ENCODE measurements at regions not wholly inside any gene's neighbourhood (a gene's known extent, or its start where the extent isn't known, plus 50 kb on each side); places are given as distances from the start of the nearest gene placed in this dataset.
"Not testable (repeated sequence)": the region's sequence is repeated elsewhere in the genome, so short reads cannot be mapped to it uniquely, and the experiment has no call there.

- no peak for DNase-seq
Observed at GRCh38 chr3:56954125-56954524, 106.3 kb upstream of the SPATA12 start.

- DNase-seq, result no peak
Observed at GRCh38 chr3:56952846-56953245, 107.6 kb upstream of the SPATA12 start.

- no peak for DNase-seq
Observed at GRCh38 chr3:56952061-56952460, 108.4 kb upstream of the SPATA12 start.

GRCh38 chr3:56951366-56951765 lies 109.1 kb upstream of the SPATA12 start:
- no peak for DNase-seq

- DNase-seq, result not testable (repeated sequence)
Observed at GRCh38 chr3:56945378-56945777, 115.1 kb upstream of the SPATA12 start.

GRCh38 chr3:56942523-56942922 lies 117.9 kb upstream of the SPATA12 start:
- no peak for DNase-seq

- DNase-seq, result no peak
Observed at GRCh38 chr3:56940976-56941375, 119.5 kb upstream of the SPATA12 start.

- DNase-seq, result no peak
Observed at GRCh38 chr3:56940321-56940720, 120.1 kb upstream of the SPATA12 start.

- peak; percentile 22 for DNase-seq
Observed at GRCh38 chr3:56939834-56940233, 120.6 kb upstream of the SPATA12 start.

GRCh38 chr3:56938530-56938929 lies 121.9 kb upstream of the SPATA12 start:
- DNase-seq, result no peak

- no peak for DNase-seq
Observed at GRCh38 chr3:56937580-56937979, 122.9 kb upstream of the SPATA12 start.

- no peak for DNase-seq
Observed at GRCh38 chr3:56935811-56936210, 124.7 kb upstream of the SPATA12 start.

GRCh38 chr3:56934481-56934880 lies 126.0 kb upstream of the SPATA12 start:
- DNase-seq, result not testable (repeated sequence)

GRCh38 chr3:56933803-56934202 lies 126.7 kb upstream of the SPATA12 start:
- no peak for DNase-seq

GRCh38 chr3:56932866-56933265 lies 127.6 kb upstream of the SPATA12 start:
- DNase-seq, result no peak

- DNase-seq, result no peak
Observed at GRCh38 chr3:56931836-56932235, 128.6 kb upstream of the SPATA12 start.

GRCh38 chr3:56930706-56931105 lies 129.0 kb upstream of the ARHGEF3 start:
- no peak for DNase-seq

GRCh38 chr3:56929809-56930615 lies 128.3 kb upstream of the ARHGEF3 start:
- no peak for DNase-seq

GRCh38 chr3:56928379-56929068 lies 126.8 kb upstream of the ARHGEF3 start:
- DNase-seq, result no peak

- DNase-seq, result no peak
Observed at GRCh38 chr3:56927855-56928254, 126.1 kb upstream of the ARHGEF3 start.

- DNase-seq, result no peak
Observed at GRCh38 chr3:56926947-56927282, 125.2 kb upstream of the ARHGEF3 start.

GRCh38 chr3:56926243-56926946 lies 124.6 kb upstream of the ARHGEF3 start:
- no peak for DNase-seq

GRCh38 chr3:56924700-56925099 lies 123.0 kb upstream of the ARHGEF3 start:
- DNase-seq, result not testable (repeated sequence)
